RCC 7860 (cell line): ENCODE measurements at regions not wholly inside any gene's neighbourhood (a gene's known extent, or its start where the extent isn't known, plus 50 kb on each side); places are given as distances from the start of the nearest gene placed in this dataset.
A peak's percentile ranks its signal among the peaks of the same experiment; 100 is the strongest.
"Not testable (repeated sequence)": the region's sequence is repeated elsewhere in the genome, so short reads cannot be mapped to it uniquely, and the experiment has no call there.

Experiments
- DNase-seq: peaks from one replicate; pipeline ENCODE4 v3.0.0-alpha.2; 2015; ENCODE audit warnings: low spot score
- FAIRE-seq: peaks from 2 replicates; lab custom pipeline; 2012; peaks lifted over from hg19 to GRCh38; lab: Jason Lieb, UNC

GRCh38 chrX:79026742-79027141 lies 81.6 kb downstream of the P2RY10 start:
- not testable (repeated sequence) for FAIRE-seq, DNase-seq

GRCh38 chrX:79035421-79035820 lies 90.2 kb downstream of the P2RY10 start:
- no peak for DNase-seq

GRCh38 chrX:79036157-79036880 lies 91.1 kb downstream of the P2RY10 start:
- DNase-seq (no peak), FAIRE-seq (no peak)

More at GRCh38 chrX:79035421-79035820, 90.2 kb downstream of the P2RY10 start:
- no peak for FAIRE-seq

GRCh38 chrX:79065696-79066095 lies 78.8 kb upstream of the GPR174 start:
- FAIRE-seq: no peak
- DNase-seq: no peak

- DNase-seq (no peak), FAIRE-seq (no peak)
These were observed 66.4 kb upstream of the GPR174 start for GRCh38 chrX:79078114-79078513.

GRCh38 chrX:79079477-79079876 lies 65.0 kb upstream of the GPR174 start:
- DNase-seq (no peak), FAIRE-seq (no peak)

GRCh38 chrX:79080141-79080540 lies 64.3 kb upstream of the GPR174 start:
- FAIRE-seq: no peak
- DNase-seq: no peak

- FAIRE-seq: peak; percentile 86
- peak; percentile 9 for DNase-seq
These were observed 62.5 kb upstream of the GPR174 start for GRCh38 chrX:79081895-79082512.

- no peak for DNase-seq
- FAIRE-seq: no peak
These were observed 61.6 kb upstream of the GPR174 start for GRCh38 chrX:79082899-79083298.

GRCh38 chrX:79084923-79085322 lies 59.6 kb upstream of the GPR174 start:
- FAIRE-seq: no peak
- DNase-seq: no peak

GRCh38 chrX:79089896-79090584 lies 54.4 kb upstream of the GPR174 start:
- DNase-seq (no peak), FAIRE-seq (no peak)

GRCh38 chrX:79094075-79094832 lies 50.2 kb upstream of the GPR174 start:
- FAIRE-seq (no peak), DNase-seq (no peak)
